ENCODE measurements at regions not wholly inside any gene's neighbourhood (a gene's known extent, or its start where the extent isn't known, plus 50 kb on each side); places are given as distances from the start of the nearest gene placed in this dataset.

GRCh38 chr2:120403261-120403660 lies 57.3 kb downstream of the INHBB start:
- no peak for TF ChIP-seq CTCF (IDR thresholded peaks at IDR 0.05)
- TF ChIP-seq POLR2A (IDR thresholded peaks at IDR 0.05): no peak

Measured in heart left ventricle (tissue), 13 donors.